OCI-LY3 (cell line): ENCODE measurements at regions not wholly inside any gene's neighbourhood (a gene's known extent, or its start where the extent isn't known, plus 50 kb on each side); places are given as distances from the start of the nearest gene placed in this dataset.

Experiments used
- H2AFZ ChIP-seq: fragments of 200-600, 300-600 bp; shearing (Covaris generic); 2 replicates; pipeline ENCODE4 v1.6.0; 2014; ENCODE audit warnings: antibody characterized with exemption, low read depth, low read length
- H3K27ac ChIP-seq: fragments of 200-600, 300-600 bp; sonication (generic); 2 replicates; pipeline ENCODE4 v1.5.1; 2014; ENCODE audit warnings: mild to moderate bottlenecking, low read length, moderate library complexity, mixed read lengths
- H3K27me3 ChIP-seq: fragments of 200-600, 300-600 bp; sonication (generic); 2 replicates; pipeline ENCODE4 v1.6.1; 2014; ENCODE audit warnings: low read depth, low read length, mixed read lengths
- H3K36me3 ChIP-seq: fragments of 200-600, 300-600 bp; sonication (generic); replicated peaks from 2 replicates; pipeline ENCODE3; 2014; ENCODE audit warnings: low read depth, low read length, mixed read lengths
- H3K4me1 ChIP-seq: fragments of 300-600, 200-600 bp; sonication (generic); 2 replicates; pipeline ENCODE4 v1.6.1; 2014; ENCODE audit warnings: low read length, mixed read lengths
- H3K4me2 ChIP-seq: fragments of 200-600, 300-600 bp; sonication (generic); 2 replicates; pipeline ENCODE4 v1.6.1; 2014; ENCODE audit warnings: low read length, mixed read lengths
- H3K4me3 ChIP-seq: fragments of 300-600, 200-600 bp; sonication (generic); 2 replicates; pipeline ENCODE4 v1.5.1; 2014; ENCODE audit warnings: antibody characterized with exemption, mild to moderate bottlenecking, low read length, moderate library complexity
- H3K79me2 ChIP-seq: fragments of 300-600, 200-600 bp; shearing (Covaris generic); 2 replicates; pipeline ENCODE4 v1.6.1; 2014; ENCODE audit warnings: mild to moderate bottlenecking, low read length, mixed read lengths
- H3K9ac ChIP-seq: fragments of 300-600, 200-600 bp; shearing (Covaris generic); 2 replicates; pipeline ENCODE4 v1.6.0; 2014; ENCODE audit warnings: mild to moderate bottlenecking, low read length, moderate library complexity
- H3K9me3 ChIP-seq: fragments of 200-600, 300-600 bp; shearing (Covaris generic); 2 replicates; pipeline ENCODE4 v1.6.1; 2014; ENCODE audit warnings: low read length, mixed read lengths; ENCODE audit not compliant: insufficient read depth
- H4K20me1 ChIP-seq: fragments of 200-600, 300-600 bp; sonication (generic); 2 replicates; pipeline ENCODE4 v1.6.1; 2016; ENCODE audit warnings: low read length, mixed read lengths; ENCODE audit not compliant: insufficient read depth
- EZH2phosphoT487 ChIP-seq: fragments of 200-600 bp; shearing (Covaris generic); IDR thresholded peaks from 2 replicates; pipeline ENCODE4 v1.6.1; 2018; ENCODE audit warnings: antibody characterized with exemption, mixed run types, low read depth
- TF ChIP-seq, protein P1 (sequence below): fragments of 200-600, 300-600 bp; sonication (generic); IDR thresholded peaks from 2 replicates; pipeline ENCODE4 v1.5.1; 2014; ENCODE audit warnings: antibody characterized with exemption, low read length, low read depth

- H3K4me2 ChIP-seq = no peak overlapping the region
- peaks cover 5% of the 10 kb centered on the region for H3K36me3 ChIP-seq
- TF ChIP-seq EZH2phosphoT487 = no peak
- TF ChIP-seq, protein P1, sequence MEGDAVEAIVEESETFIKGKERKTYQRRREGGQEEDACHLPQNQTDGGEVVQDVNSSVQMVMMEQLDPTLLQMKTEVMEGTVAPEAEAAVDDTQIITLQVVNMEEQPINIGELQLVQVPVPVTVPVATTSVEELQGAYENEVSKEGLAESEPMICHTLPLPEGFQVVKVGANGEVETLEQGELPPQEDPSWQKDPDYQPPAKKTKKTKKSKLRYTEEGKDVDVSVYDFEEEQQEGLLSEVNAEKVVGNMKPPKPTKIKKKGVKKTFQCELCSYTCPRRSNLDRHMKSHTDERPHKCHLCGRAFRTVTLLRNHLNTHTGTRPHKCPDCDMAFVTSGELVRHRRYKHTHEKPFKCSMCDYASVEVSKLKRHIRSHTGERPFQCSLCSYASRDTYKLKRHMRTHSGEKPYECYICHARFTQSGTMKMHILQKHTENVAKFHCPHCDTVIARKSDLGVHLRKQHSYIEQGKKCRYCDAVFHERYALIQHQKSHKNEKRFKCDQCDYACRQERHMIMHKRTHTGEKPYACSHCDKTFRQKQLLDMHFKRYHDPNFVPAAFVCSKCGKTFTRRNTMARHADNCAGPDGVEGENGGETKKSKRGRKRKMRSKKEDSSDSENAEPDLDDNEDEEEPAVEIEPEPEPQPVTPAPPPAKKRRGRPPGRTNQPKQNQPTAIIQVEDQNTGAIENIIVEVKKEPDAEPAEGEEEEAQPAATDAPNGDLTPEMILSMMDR = no peak
- H3K4me3 ChIP-seq = no peak overlapping the region
- H3K4me1 ChIP-seq = no peaks in the 10 kb centered on the region
- no peak overlapping the region for H2AFZ ChIP-seq
- no peaks in the 10 kb centered on the region for H3K9me3 ChIP-seq
- H4K20me1 ChIP-seq = no peaks in the 10 kb centered on the region
- no peaks in the 10 kb centered on the region for H3K27me3 ChIP-seq
- no peaks in the 10 kb centered on the region for H3K79me2 ChIP-seq
- H3K9ac ChIP-seq = no peak overlapping the region
- H3K27ac ChIP-seq = no peak overlapping the region
Observed at GRCh38 chr11:27192184-27192583, 151.6 kb downstream of the BBOX1 start.

GRCh38 chr11:27191639-27192038 lies 151.0 kb downstream of the BBOX1 start:
- no peaks in the 10 kb centered on the region for H4K20me1 ChIP-seq
- H3K4me2 ChIP-seq = no peak overlapping the region
- no peak overlapping the region for H3K27ac ChIP-seq
- TF ChIP-seq EZH2phosphoT487 = no peak
- TF ChIP-seq, protein P1 = no peak
- no peaks in the 10 kb centered on the region for H3K79me2 ChIP-seq
- no peaks in the 10 kb centered on the region for H3K27me3 ChIP-seq
- H3K9me3 ChIP-seq = no peaks in the 10 kb centered on the region
- H3K4me1 ChIP-seq = no peaks in the 10 kb centered on the region
- peaks cover 5% of the 10 kb centered on the region for H3K36me3 ChIP-seq
- no peak overlapping the region for H3K9ac ChIP-seq
- no peak overlapping the region for H3K4me3 ChIP-seq
- no peak overlapping the region for H2AFZ ChIP-seq

GRCh38 chr11:27188696-27189095 lies 148.1 kb downstream of the BBOX1 start:
- H3K4me2 ChIP-seq = no peak overlapping the region
- H3K27me3 ChIP-seq = no peaks in the 10 kb centered on the region
- no peaks in the 10 kb centered on the region for H3K79me2 ChIP-seq
- no peaks in the 10 kb centered on the region for H3K4me1 ChIP-seq
- H3K4me3 ChIP-seq = no peak overlapping the region
- TF ChIP-seq, protein P1 = no peak
- TF ChIP-seq EZH2phosphoT487 = no peak
- H3K9ac ChIP-seq = no peak overlapping the region
- no peak overlapping the region for H3K27ac ChIP-seq
- peaks cover 5% of the 10 kb centered on the region for H3K36me3 ChIP-seq
- no peaks in the 10 kb centered on the region for H3K9me3 ChIP-seq
- no peaks in the 10 kb centered on the region for H4K20me1 ChIP-seq
- no peak overlapping the region for H2AFZ ChIP-seq

- Histone ChIP-seq H3K79me2 (no peaks in the 10 kb centered on the region), H4K20me1 (no peaks in the 10 kb centered on the region), H3K9me3 (no peaks in the 10 kb centered on the region), H3K4me3 (no peak overlapping the region), H2AFZ (no peak overlapping the region), H3K9ac (no peak overlapping the region), H3K27me3 (no peaks in the 10 kb centered on the region), H3K36me3 (peaks cover 5% of the 10 kb centered on the region), H3K4me1 (no peaks in the 10 kb centered on the region), H3K4me2 (no peak overlapping the region), H3K27ac (no peak overlapping the region)
- TF ChIP-seq EZH2phosphoT487 = no peak
- TF ChIP-seq, protein P1 = no peak
Observed at GRCh38 chr11:27187848-27188621, 147.4 kb downstream of the BBOX1 start.
